HCT116 (cell line): ENCODE measurements at regions not wholly inside any gene's neighbourhood (a gene's known extent, or its start where the extent isn't known, plus 50 kb on each side); places are given as distances from the start of the nearest gene placed in this dataset.
A peak's percentile ranks its signal among the peaks of the same experiment; 100 is the strongest.

Experiments used
- ATAC-seq: fragments of 200-7000 bp; cut with Tn5 transposase; 2 replicates; pipeline ENCODE4 v1.9.1; 2020; ENCODE audit warnings: mild to moderate bottlenecking, moderate library complexity
- BruUV-seq: library from RNA; stranded (reverse); fragments of 400-500 nt; replicated peaks from 2 replicates; lab custom pipeline; 2021; lab: Mats Ljungman, UMichigan
- CTCF ChIA-PET: fragments of 300-600 bp; sonication (Branson Sonifier 250); formaldehyde crosslinking; loops from one replicate; lab custom pipeline; 2021; ENCODE audit warnings: antibody characterized with exemption; lab: Charles Lee
- POLR2A ChIA-PET: fragments of 300-600, 350-600 bp; sonication (Branson Sonifier 250); formaldehyde crosslinking; loops from one replicate; lab custom pipeline; 2021; ENCODE audit warnings: antibody characterized with exemption; lab: Charles Lee
- RAD21 ChIA-PET, 2 experiments: fragments of 300-600 bp; sonication (Branson Sonifier 250); formaldehyde crosslinking; loops; one replicate each; lab custom pipeline; 2023; ENCODE audit warnings: low total read pairs in 2 of 2; ENCODE audit not compliant: uncharacterized antibody in 2 of 2, unreplicated experiment in 2 of 2, low non-redundant PET in 1 of 2; lab: Charles Lee
- DNase-seq: peaks from one replicate; pipeline ENCODE4 v3.0.0-alpha.2; 2010; ENCODE audit warnings: low read depth, low spot score
- H2AFZ ChIP-seq: fragments of 200-600 bp; shearing (Covaris generic), sonication (generic); 2 replicates; pipeline ENCODE4 v1.6.1; 2017; ENCODE audit warnings: low read depth, mixed run types, mixed read lengths, antibody characterized with exemption, low read length; ENCODE audit not compliant: poor library complexity, severe bottlenecking
- H3K27ac ChIP-seq: 2 replicates; pipeline ENCODE4 v1.5.1; 2012; ENCODE audit warnings: low read depth, low read length
- H3K27me3 ChIP-seq: fragments of 200-600 bp; sonication (generic); 2 replicates; pipeline ENCODE4 v1.6.1; 2016; ENCODE audit warnings: mixed run types, low read length, mixed read lengths; ENCODE audit not compliant: insufficient read depth
- H3K36me3 ChIP-seq, 2 experiments: fragments of 200-500 bp in 1 of 2; fragments of 200-600 bp in 1 of 2; sonication (Bioruptor generic) in 1 of 2; sonication (generic) in 1 of 2; 2 replicates each; pipeline versions ENCODE4 v1.5.1 to v1.6.1; 2014 to 2016; ENCODE audit warnings: low read length in 2 of 2, inconsistent platforms in 1 of 2, mixed read lengths in 1 of 2, mixed run types in 1 of 2; ENCODE audit not compliant: insufficient read depth in 2 of 2, control insufficient read depth in 1 of 2
- H3K4me1 ChIP-seq, 2 experiments: fragments of 200-600 bp in 1 of 2; sonication (generic) in 1 of 2; 2 replicates each; pipeline versions ENCODE4 v1.5.1 to v1.6.1; 2012 to 2017; ENCODE audit warnings: low read length in 2 of 2, inconsistent platforms in 1 of 2, mild to moderate bottlenecking in 1 of 2, mixed read lengths in 1 of 2, mixed run types in 1 of 2, moderate library complexity in 1 of 2; ENCODE audit not compliant: insufficient read depth in 2 of 2, control insufficient read depth in 1 of 2
- H3K4me2 ChIP-seq: fragments of 200-600 bp; sonication (generic); 2 replicates; pipeline ENCODE4 v1.6.1; 2017; ENCODE audit warnings: mixed run types, low read length, mixed read lengths
- H3K4me3 ChIP-seq, 2 experiments: fragments of 200-600 bp in 1 of 2; sonication (generic) in 1 of 2; replicated peaks in 1 of 2; 2 replicates each; pipeline ENCODE4 v1.5.1; 2011 to 2016; ENCODE audit warnings: low read length in 2 of 2, control low read depth in 1 of 2, low read depth in 1 of 2, mild to moderate bottlenecking in 1 of 2, mixed read lengths in 1 of 2, mixed run types in 1 of 2
- H3K79me2 ChIP-seq: fragments of 200-600 bp; sonication (generic); 2 replicates; pipeline ENCODE4 v1.6.1; 2017; ENCODE audit warnings: mild to moderate bottlenecking, mixed run types, low read length, moderate library complexity, mixed read lengths; ENCODE audit not compliant: insufficient read depth
- H3K9ac ChIP-seq: fragments of 200-600 bp; sonication (generic); 2 replicates; pipeline ENCODE4 v1.6.1; 2016; ENCODE audit warnings: low read length, mixed read lengths
- H3K9me2 ChIP-seq: fragments of 200-600 bp; sonication (generic), shearing (Covaris generic); 2 replicates; pipeline ENCODE4 v1.6.1; 2017; ENCODE audit warnings: mixed run types, mild to moderate bottlenecking, moderate library complexity; ENCODE audit not compliant: insufficient read depth
- H3K9me3 ChIP-seq, 2 experiments: fragments of 200-500 bp in 1 of 2; fragments of 200-600 bp in 1 of 2; sonication (Bioruptor generic) in 1 of 2; sonication (generic) in 1 of 2; 2 replicates each; pipeline ENCODE4 v1.6.1; 2014 to 2017; ENCODE audit warnings: low read length in 2 of 2, mixed read lengths in 2 of 2, inconsistent platforms in 1 of 2, low read depth in 1 of 2, mild to moderate bottlenecking in 1 of 2, mixed run types in 1 of 2, moderate library complexity in 1 of 2; ENCODE audit not compliant: control insufficient read depth in 1 of 2, insufficient read depth in 1 of 2
- H4K20me1 ChIP-seq: fragments of 200-600 bp; sonication (generic), shearing (Covaris generic); 2 replicates; pipeline ENCODE4 v1.6.1; 2017; ENCODE audit warnings: mixed run types, mild to moderate bottlenecking, moderate library complexity; ENCODE audit not compliant: insufficient read depth
- CBX3 ChIP-seq: IDR thresholded peaks from 2 replicates; pipeline ENCODE4 v1.6.1; 2012; ENCODE audit warnings: low read depth
- CEBPB ChIP-seq: IDR thresholded peaks from 2 replicates; pipeline ENCODE4 v1.6.1; 2012; ENCODE audit warnings: low read depth
- EGR1 ChIP-seq: IDR thresholded peaks from 2 replicates; pipeline ENCODE4 v1.6.1; 2012; ENCODE audit warnings: low read depth
- ELF1 ChIP-seq: IDR thresholded peaks from 2 replicates; pipeline ENCODE4 v1.6.1; 2012; ENCODE audit warnings: low read depth, borderline replicate concordance
- EZH2 ChIP-seq: fragments of 200-600 bp; sonication (generic); IDR thresholded peaks from 2 replicates; pipeline ENCODE4 v1.6.1; 2017; ENCODE audit warnings: antibody characterized with exemption, mixed run types
- EZH2phosphoT487 ChIP-seq: fragments of 200-600 bp; IDR thresholded peaks from 2 replicates; pipeline ENCODE4 v1.6.1; 2018; ENCODE audit warnings: antibody characterized with exemption, borderline replicate concordance
- FOSL1 ChIP-seq: IDR thresholded peaks from 2 replicates; pipeline ENCODE4 v1.6.1; 2012; ENCODE audit warnings: low read depth
- JUND ChIP-seq: IDR thresholded peaks from 2 replicates; pipeline ENCODE4 v1.6.1; 2012
- POLR2A ChIP-seq: IDR thresholded peaks from 2 replicates; pipeline ENCODE4 v1.7.0; 2011; ENCODE audit warnings: borderline replicate concordance; ENCODE audit not compliant: insufficient read depth, insufficient read length; ENCODE audit errors: extremely low read depth
- POLR2AphosphoS5 ChIP-seq: IDR thresholded peaks from 2 replicates; pipeline ENCODE4 v1.6.1; 2011; ENCODE audit warnings: mild to moderate bottlenecking, low read depth, low read length, moderate library complexity
- SP1 ChIP-seq: IDR thresholded peaks from 2 replicates; pipeline ENCODE4 v1.6.1; 2012; ENCODE audit warnings: low read depth
- SRF ChIP-seq: IDR thresholded peaks from 2 replicates; pipeline ENCODE4 v1.6.1; 2012; ENCODE audit warnings: low read depth
- TCF7L2 ChIP-seq: IDR thresholded peaks from 2 replicates; pipeline ENCODE4 v1.7.0; 2011; ENCODE audit warnings: borderline replicate concordance, inconsistent platforms; ENCODE audit not compliant: insufficient read depth, insufficient read length; ENCODE audit errors: extremely low read depth
- YY1 ChIP-seq: IDR thresholded peaks from 2 replicates; pipeline ENCODE4 v1.6.1; 2011; ENCODE audit warnings: low read length, low read depth, moderate library complexity, mild to moderate bottlenecking; ENCODE audit not compliant: insufficient replicate concordance; ENCODE audit errors: extremely low read depth
- ZFX ChIP-seq: fragments of 450-650 bp; IDR thresholded peaks from 2 replicates; pipeline ENCODE4 v1.6.1; 2017
- ZNF274 ChIP-seq: fragments of 200-500 bp; sonication (Bioruptor generic); IDR thresholded peaks from 2 replicates; pipeline ENCODE4 v1.6.1; 2014; ENCODE audit warnings: mild to moderate bottlenecking, low read depth, low read length, inconsistent platforms
- intact Hi-C: fragments of 100-400 bp; cut with micrococcal nuclease; formaldehyde crosslinking; loops from 2 replicates; pipeline ENCODE4 v1.10.0; 2022
- TF ChIP-seq, protein P1 (sequence below): IDR thresholded peaks from 2 replicates; pipeline ENCODE4 v1.6.1; 2012; ENCODE audit warnings: low read depth
- TF ChIP-seq, protein P2 (sequence below): IDR thresholded peaks from 2 replicates; pipeline ENCODE4 v1.6.1; 2011; ENCODE audit warnings: mild to moderate bottlenecking, low read length, moderate library complexity; ENCODE audit not compliant: insufficient replicate concordance; ENCODE audit errors: extremely low read depth
- TF ChIP-seq, protein P3 (sequence below): IDR thresholded peaks from 2 replicates; pipeline ENCODE4 v1.6.1; 2012
- TF ChIP-seq, protein P4 (sequence below), 3 experiments: fragments of 200-600 bp in 1 of 3; sonication (generic) in 1 of 3; IDR thresholded peaks in 2 of 3; conservative IDR thresholded peaks in 1 of 3; 2 replicates each; pipeline ENCODE4 v1.5.1; 2012 to 2017; ENCODE audit warnings: low read depth in 2 of 3, low read length in 2 of 3, antibody characterized with exemption in 1 of 3, borderline replicate concordance in 1 of 3, control low read depth in 1 of 3, mild to moderate bottlenecking in 1 of 3, mixed read lengths in 1 of 3, mixed run types in 1 of 3, moderate library complexity in 1 of 3; ENCODE audit not compliant: insufficient read depth in 1 of 3

DNA sequence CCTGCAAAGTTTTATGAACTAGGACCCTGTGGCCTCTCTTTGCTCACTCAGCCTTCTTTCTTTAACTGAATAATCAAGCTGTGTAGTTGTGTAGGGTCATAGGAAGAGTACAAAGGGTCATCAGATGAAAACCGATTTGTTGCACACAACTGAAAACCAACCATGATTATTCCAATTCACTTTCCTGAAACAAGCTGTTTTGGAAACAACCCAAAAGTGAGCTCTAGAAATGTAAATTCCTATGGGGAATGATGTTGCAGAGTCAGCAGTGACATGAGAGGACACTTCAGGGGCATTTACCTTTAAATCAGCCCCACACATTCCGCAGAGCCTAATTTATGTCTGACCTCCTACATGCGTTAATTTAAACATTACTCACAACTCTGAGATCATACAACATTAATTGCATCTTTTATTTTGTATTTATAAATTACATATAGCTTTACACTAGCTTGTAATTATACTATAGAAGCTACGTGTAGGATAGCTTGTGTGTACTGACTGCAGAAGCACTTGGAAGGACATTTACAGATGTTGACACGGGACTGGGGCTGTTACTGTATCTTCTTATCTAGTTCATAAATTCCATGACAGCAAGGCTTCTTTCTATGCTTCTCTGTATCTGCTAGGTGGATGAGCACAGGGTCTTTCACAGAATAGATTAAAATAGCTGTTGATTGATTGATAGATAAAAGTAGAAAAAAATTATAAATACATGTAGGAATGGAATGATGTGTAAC lies 139.9 kb upstream of the AKR1E2 start:
- ChIA-PET CTCF (no interaction called here), RAD21 (no interaction called here), POLR2A (no interaction called here)
- ATAC-seq = peak; percentile 53
- Histone ChIP-seq H2AFZ (peak overlapping the region; percentile 37), H3K9me3 (no peaks in the 10 kb centered on the region), H3K79me2 (no peaks in the 10 kb centered on the region), H3K9me2 (no peaks in the 10 kb centered on the region), H4K20me1 (no peaks in the 10 kb centered on the region), H3K27ac (peak overlapping the region; percentile 40; the same call in 1 of the 2 replicates), H3K27me3 (no peaks in the 10 kb centered on the region), H3K9ac (peak overlapping the region; percentile 51), H3K4me3 (peak overlapping the region in 1 of 2 experiments; percentile 14; a peak in 1 of 4 replicates), H3K36me3 (no peaks in the 10 kb centered on the region), H3K4me1 (peaks cover 4 to 53% of the 10 kb centered on the region in 2 experiments), H3K4me2 (peak overlapping the region; percentile 38)
- no peak for DNase-seq
- intact Hi-C loops = no loop called here
- no TSS peak for BruUV-seq
- TF ChIP-seq SP1 = no peak
- no peak for TF ChIP-seq YY1
- no peak for TF ChIP-seq FOSL1
- TF ChIP-seq SRF = no peak
- TF ChIP-seq CEBPB = no peak
- no peak for TF ChIP-seq EZH2phosphoT487
- TF ChIP-seq, protein P1, sequence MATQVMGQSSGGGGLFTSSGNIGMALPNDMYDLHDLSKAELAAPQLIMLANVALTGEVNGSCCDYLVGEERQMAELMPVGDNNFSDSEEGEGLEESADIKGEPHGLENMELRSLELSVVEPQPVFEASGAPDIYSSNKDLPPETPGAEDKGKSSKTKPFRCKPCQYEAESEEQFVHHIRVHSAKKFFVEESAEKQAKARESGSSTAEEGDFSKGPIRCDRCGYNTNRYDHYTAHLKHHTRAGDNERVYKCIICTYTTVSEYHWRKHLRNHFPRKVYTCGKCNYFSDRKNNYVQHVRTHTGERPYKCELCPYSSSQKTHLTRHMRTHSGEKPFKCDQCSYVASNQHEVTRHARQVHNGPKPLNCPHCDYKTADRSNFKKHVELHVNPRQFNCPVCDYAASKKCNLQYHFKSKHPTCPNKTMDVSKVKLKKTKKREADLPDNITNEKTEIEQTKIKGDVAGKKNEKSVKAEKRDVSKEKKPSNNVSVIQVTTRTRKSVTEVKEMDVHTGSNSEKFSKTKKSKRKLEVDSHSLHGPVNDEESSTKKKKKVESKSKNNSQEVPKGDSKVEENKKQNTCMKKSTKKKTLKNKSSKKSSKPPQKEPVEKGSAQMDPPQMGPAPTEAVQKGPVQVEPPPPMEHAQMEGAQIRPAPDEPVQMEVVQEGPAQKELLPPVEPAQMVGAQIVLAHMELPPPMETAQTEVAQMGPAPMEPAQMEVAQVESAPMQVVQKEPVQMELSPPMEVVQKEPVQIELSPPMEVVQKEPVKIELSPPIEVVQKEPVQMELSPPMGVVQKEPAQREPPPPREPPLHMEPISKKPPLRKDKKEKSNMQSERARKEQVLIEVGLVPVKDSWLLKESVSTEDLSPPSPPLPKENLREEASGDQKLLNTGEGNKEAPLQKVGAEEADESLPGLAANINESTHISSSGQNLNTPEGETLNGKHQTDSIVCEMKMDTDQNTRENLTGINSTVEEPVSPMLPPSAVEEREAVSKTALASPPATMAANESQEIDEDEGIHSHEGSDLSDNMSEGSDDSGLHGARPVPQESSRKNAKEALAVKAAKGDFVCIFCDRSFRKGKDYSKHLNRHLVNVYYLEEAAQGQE = no peak
- TF ChIP-seq, protein P2, sequence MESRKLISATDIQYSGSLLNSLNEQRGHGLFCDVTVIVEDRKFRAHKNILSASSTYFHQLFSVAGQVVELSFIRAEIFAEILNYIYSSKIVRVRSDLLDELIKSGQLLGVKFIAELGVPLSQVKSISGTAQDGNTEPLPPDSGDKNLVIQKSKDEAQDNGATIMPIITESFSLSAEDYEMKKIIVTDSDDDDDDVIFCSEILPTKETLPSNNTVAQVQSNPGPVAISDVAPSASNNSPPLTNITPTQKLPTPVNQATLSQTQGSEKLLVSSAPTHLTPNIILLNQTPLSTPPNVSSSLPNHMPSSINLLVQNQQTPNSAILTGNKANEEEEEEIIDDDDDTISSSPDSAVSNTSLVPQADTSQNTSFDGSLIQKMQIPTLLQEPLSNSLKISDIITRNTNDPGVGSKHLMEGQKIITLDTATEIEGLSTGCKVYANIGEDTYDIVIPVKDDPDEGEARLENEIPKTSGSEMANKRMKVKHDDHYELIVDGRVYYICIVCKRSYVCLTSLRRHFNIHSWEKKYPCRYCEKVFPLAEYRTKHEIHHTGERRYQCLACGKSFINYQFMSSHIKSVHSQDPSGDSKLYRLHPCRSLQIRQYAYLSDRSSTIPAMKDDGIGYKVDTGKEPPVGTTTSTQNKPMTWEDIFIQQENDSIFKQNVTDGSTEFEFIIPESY = no peak
- TF ChIP-seq, protein P3, sequence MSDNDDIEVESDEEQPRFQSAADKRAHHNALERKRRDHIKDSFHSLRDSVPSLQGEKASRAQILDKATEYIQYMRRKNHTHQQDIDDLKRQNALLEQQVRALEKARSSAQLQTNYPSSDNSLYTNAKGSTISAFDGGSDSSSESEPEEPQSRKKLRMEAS = no peak
- no peak for TF ChIP-seq ZFX
- TF ChIP-seq EZH2 = no peak
- TF ChIP-seq CBX3 = no peak
- TF ChIP-seq TCF7L2 = no peak
- no peak for TF ChIP-seq ELF1
- no peak for TF ChIP-seq POLR2A
- no peak for TF ChIP-seq EGR1
- TF ChIP-seq JUND = no peak
- TF ChIP-seq, protein P4, sequence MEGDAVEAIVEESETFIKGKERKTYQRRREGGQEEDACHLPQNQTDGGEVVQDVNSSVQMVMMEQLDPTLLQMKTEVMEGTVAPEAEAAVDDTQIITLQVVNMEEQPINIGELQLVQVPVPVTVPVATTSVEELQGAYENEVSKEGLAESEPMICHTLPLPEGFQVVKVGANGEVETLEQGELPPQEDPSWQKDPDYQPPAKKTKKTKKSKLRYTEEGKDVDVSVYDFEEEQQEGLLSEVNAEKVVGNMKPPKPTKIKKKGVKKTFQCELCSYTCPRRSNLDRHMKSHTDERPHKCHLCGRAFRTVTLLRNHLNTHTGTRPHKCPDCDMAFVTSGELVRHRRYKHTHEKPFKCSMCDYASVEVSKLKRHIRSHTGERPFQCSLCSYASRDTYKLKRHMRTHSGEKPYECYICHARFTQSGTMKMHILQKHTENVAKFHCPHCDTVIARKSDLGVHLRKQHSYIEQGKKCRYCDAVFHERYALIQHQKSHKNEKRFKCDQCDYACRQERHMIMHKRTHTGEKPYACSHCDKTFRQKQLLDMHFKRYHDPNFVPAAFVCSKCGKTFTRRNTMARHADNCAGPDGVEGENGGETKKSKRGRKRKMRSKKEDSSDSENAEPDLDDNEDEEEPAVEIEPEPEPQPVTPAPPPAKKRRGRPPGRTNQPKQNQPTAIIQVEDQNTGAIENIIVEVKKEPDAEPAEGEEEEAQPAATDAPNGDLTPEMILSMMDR (IDR thresholded peaks at IDR 0.05 in 2 of 3, conservative IDR thresholded peaks at IDR 0.05 in 1 of 3; ENCODE audit: borderline replicate concordance in 1 of 3, insufficient read depth in 1 of 3, low read depth in 2 of 3, low read length in 2 of 3) = no peak
- no peak for TF ChIP-seq POLR2AphosphoS5
- no peak for TF ChIP-seq ZNF274
